ENCODE measurements at regions not wholly inside any gene's neighbourhood (a gene's known extent, or its start where the extent isn't known, plus 50 kb on each side); places are given as distances from the start of the nearest gene placed in this dataset.

- DNase-seq = no peak
Observed at GRCh38 chr13:111394211-111394922, 73.9 kb downstream of the TEX29 start.

GRCh38 chr13:111395511-111396393, 75.3 kb downstream of the TEX29 start:
- DNase-seq = no peak

GRCh38 chr13:111396457-111396856, 76.0 kb downstream of the TEX29 start:
- DNase-seq = no peak

GRCh38 chr13:111397202-111397880, 76.9 kb downstream of the TEX29 start:
- DNase-seq = no peak

GRCh38 chr13:111398196-111398595, 77.8 kb downstream of the TEX29 start:
- DNase-seq = no peak

GRCh38 chr13:111398715-111399299, 78.4 kb downstream of the TEX29 start:
- no peak for DNase-seq

- no peak for DNase-seq
Observed at GRCh38 chr13:111399334-111399733, 78.9 kb downstream of the TEX29 start.

GRCh38 chr13:111399776-111400538, 79.5 kb downstream of the TEX29 start:
- DNase-seq = no peak

GRCh38 chr13:111401151-111401550, 80.7 kb downstream of the TEX29 start:
- DNase-seq = no peak

GRCh38 chr13:111401755-111402154, 81.3 kb downstream of the TEX29 start:
- DNase-seq = no peak

- DNase-seq = no peak
Observed at GRCh38 chr13:111402441-111402840, 82.0 kb downstream of the TEX29 start.

GRCh38 chr13:111403266-111403665, 82.8 kb downstream of the TEX29 start:
- no peak for DNase-seq

- DNase-seq = no peak
Observed at GRCh38 chr13:111404746-111405145, 84.3 kb downstream of the TEX29 start.

- no peak for DNase-seq
Observed at GRCh38 chr13:111406636-111407035, 86.2 kb downstream of the TEX29 start.

- DNase-seq = no peak
Observed at GRCh38 chr13:111407381-111408131, 87.1 kb downstream of the TEX29 start.

- no peak for DNase-seq
Observed at GRCh38 chr13:111409413-111409812, 89.0 kb downstream of the TEX29 start.

GRCh38 chr13:111410232-111411021, 90.0 kb downstream of the TEX29 start:
- DNase-seq = no peak

GRCh38 chr13:111411151-111411858, 90.9 kb downstream of the TEX29 start:
- no peak for DNase-seq

- DNase-seq = no peak
Observed at GRCh38 chr13:111411919-111412650, 91.6 kb downstream of the TEX29 start.
